Astrocyte of the spinal cord (primary cell): ENCODE measurements at regions not wholly inside any gene's neighbourhood (a gene's known extent, or its start where the extent isn't known, plus 50 kb on each side); places are given as distances from the start of the nearest gene placed in this dataset.

ENCODE experiments used
- DNase-seq: peaks from one replicate; pipeline ENCODE4 v3.0.0; 2011; ENCODE audit warnings: low read depth, low spot score
- H3K4me3 ChIP-seq: 2 replicates; pipeline ENCODE4 v1.5.1; 2011; ENCODE audit warnings: low read depth, mild to moderate bottlenecking, low read length, moderate library complexity
- in situ Hi-C: cut with HindIII; loops from 2 replicates; pipeline ENCODE4 v1.10.0; 2017; ENCODE audit warnings: low sequenced_read_pairs
- TF ChIP-seq, protein P1 (sequence below): IDR thresholded peaks from 2 replicates; pipeline ENCODE4 v1.5.1; 2012; ENCODE audit warnings: low read depth, mild to moderate bottlenecking, low read length, inconsistent platforms

DNA sequence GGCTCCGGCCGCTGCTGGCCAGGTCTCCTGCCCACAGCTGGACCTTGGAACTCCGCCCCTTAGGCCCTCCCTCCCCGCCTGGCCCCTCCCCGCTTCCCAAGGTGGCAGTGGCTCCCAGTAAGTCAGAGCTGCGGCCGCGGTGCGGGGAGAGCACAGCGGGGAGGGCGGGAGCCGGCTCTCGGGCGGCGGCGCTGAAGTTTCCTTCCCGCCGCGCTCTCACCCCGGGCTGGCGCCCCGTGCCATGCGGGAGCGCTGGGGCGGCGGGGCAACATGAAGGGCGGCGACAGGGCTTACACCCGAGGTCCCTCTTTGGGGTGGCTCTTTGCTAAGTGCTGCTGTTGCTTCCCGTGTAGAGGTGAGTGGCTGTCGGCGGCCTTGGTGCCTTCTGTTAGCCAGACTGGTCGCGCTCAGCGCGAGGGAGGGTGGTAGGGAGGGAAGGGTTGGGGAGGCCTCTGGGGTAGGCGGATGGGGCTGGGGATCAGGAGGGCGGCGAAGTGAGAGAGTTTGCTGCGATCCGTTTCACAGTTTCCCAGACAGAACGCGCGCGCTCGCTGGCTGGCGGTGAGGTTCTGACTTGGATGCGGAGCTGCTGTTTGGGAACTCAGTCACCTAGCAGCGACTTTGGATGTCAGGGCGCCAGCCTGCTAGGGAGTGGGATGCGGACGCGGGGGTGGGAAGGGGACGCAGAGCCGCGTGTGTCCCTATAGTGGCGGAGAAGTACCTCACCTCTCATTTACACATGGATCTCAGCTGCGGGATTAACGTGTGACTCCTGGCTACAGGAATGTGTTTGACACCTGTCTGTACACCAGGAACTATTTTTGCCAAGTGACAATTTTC lies 145.5 kb upstream of the UMPS start:
- in situ Hi-C loops = no loop called here
- peak; percentile 48 for DNase-seq
- H3K4me3 ChIP-seq = peak overlapping the region; percentile 41
- TF ChIP-seq, protein P1, sequence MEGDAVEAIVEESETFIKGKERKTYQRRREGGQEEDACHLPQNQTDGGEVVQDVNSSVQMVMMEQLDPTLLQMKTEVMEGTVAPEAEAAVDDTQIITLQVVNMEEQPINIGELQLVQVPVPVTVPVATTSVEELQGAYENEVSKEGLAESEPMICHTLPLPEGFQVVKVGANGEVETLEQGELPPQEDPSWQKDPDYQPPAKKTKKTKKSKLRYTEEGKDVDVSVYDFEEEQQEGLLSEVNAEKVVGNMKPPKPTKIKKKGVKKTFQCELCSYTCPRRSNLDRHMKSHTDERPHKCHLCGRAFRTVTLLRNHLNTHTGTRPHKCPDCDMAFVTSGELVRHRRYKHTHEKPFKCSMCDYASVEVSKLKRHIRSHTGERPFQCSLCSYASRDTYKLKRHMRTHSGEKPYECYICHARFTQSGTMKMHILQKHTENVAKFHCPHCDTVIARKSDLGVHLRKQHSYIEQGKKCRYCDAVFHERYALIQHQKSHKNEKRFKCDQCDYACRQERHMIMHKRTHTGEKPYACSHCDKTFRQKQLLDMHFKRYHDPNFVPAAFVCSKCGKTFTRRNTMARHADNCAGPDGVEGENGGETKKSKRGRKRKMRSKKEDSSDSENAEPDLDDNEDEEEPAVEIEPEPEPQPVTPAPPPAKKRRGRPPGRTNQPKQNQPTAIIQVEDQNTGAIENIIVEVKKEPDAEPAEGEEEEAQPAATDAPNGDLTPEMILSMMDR = no peak

DNA sequence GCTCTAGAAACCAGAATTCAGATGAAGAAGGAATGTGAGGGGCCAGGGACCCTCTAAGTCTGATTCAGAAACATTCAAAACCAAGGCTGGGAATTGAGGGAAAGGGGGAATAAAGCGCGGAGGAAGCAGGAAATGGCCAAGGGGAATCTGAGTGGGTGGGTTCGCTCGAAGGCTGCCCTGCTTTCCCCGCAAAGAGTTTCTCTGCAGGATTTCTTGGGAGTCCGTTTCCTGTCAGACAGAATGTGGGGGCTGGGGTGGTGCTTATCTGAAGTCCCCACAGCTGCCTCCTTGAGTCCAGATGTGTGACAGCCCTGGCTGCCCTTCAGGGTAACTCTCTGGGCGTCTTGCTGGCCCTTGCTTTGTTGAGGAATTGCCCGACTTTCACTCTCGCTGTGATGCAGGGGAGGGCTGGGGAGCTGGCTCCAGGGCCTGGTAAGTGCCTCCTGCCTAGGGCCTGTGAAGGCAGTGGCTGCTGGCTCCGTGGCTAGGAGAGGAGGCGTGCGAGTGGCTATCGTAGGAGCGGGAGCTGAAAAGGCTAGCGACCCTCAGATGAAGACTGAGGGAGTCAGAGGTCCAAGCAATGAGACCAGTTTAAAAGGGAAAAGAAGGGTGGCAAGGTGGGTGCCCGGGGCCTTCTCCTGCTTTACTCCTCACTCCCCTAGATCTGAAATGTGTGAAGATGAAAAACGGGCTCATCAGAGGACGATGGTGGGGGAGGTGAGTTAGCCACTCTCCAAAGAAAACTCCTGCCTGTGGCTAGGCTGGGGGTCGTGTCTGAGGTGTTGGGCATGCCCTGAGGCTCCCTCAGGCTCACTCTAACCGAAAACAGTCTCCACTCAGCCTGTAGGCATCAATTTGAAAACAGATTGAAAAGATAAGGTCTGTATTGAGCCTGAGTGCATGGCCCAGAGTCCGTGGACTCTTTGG lies 143.9 kb upstream of the UMPS start:
- TF ChIP-seq, protein P1 = no peak
- in situ Hi-C loops = no loop called here
- no peak overlapping the region for H3K4me3 ChIP-seq
- DNase-seq = no peak

DNA sequence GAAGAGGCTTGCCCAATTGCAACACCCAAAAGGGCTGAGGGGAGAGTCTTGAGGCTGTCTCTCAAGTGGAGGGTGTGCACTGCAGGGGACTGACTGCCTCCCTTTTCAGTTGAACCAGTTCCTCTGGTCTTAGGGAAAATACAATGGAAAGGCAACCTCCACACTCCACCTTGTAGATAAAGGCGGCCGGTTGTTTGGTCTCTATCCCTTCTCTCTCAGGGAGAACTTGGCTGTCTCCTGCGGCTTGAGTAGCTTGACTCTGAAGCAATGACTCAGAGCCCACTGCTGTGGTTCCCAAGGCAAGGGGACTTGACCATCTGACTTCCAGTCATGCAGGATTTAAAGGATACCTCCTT lies 143.2 kb upstream of the UMPS start:
- in situ Hi-C loops = no loop called here
- H3K4me3 ChIP-seq = no peak overlapping the region
- DNase-seq = peak; percentile 44
- TF ChIP-seq, protein P1 = no peak

DNA sequence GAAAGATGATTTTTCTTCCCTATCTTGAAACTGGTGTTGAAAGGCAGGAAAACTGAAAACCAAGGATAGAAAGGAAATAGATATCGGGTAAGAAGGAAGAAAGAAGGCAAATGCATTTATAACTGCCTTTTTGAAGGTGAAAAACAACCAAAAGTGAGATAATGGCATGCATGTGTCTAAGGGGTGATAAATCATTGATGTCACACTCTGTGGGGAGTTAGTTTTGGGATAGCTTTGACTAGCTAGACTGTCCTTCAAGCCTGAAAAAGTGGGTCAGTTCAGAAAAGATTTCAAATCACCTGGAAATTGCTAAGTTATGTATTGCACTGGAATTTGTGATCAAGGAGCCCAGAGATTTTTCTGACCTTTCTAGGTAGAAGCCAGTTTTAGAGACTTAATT lies 142.2 kb upstream of the UMPS start:
- H3K4me3 ChIP-seq = no peak overlapping the region
- no peak for DNase-seq
- TF ChIP-seq, protein P1 = no peak
- in situ Hi-C loops = no loop called here

DNA sequence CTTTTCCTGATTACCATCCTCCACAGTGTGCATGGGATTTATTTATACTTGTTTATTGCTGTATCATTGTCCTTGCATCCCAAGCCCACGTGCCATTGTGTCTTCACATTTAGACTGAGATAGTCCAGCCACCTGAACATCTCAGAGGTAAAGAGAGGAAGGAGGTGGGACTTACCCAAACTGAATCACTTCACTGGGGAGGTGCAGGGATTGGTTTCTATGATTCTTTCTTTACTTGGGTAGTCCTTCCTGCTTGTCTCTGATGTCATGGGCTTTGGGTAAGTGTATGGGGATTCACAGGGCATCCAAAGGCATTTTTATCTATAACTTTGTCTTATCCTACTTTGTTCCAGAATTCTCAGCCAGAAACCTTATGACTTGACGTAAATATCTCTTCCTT lies 141.5 kb upstream of the UMPS start:
- in situ Hi-C loops = no loop called here
- TF ChIP-seq, protein P1 = no peak
- DNase-seq = no peak
- H3K4me3 ChIP-seq = no peak overlapping the region

DNA sequence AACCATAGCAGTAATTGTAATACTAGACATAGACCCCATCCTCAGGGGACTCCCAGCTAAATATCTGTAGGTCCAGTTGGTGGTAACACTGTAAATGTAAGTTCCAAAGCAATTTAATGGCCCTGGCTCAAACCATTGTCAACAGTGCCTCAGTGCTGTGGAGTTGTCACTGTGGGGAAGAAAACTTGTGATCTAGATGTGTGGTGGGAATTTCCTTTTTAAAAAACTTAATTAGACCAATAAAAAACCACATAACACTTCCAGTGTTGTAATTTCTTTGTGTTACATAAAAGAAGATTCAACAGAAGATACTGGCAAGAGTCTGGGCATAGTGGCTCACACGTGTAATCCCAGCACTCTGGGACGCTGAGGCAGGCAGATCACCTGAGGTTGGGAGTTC lies 138.6 kb upstream of the UMPS start:
- TF ChIP-seq, protein P1 = no peak
- no peak overlapping the region for H3K4me3 ChIP-seq
- DNase-seq = no peak
- in situ Hi-C loops = no loop called here
